Immature natural killer cell (primary cell): ENCODE measurements at regions not wholly inside any gene's neighbourhood (a gene's known extent, or its start where the extent isn't known, plus 50 kb on each side); places are given as distances from the start of the nearest gene placed in this dataset.

Source experiments
- DNase-seq, 3 donors: peaks; one replicate each; pipeline ENCODE4 v3.0.0; 2022; ENCODE audit warnings: mixed read lengths in 1 of 3
- H3K27ac Mint-ChIP-seq, 6 donors: one replicate each; pipeline ENCODE4 v1.8.0; 2020; ENCODE audit warnings: mixed read lengths in 6 of 6, mild to moderate bottlenecking in 5 of 6, inconsistent platforms in 4 of 6, moderate library complexity in 3 of 6
- H3K27me3 Mint-ChIP-seq, 3 donors: one replicate each; pipeline ENCODE4 v1.8.0; 2020 to 2021; ENCODE audit warnings: low read depth in 3 of 3, mild to moderate bottlenecking in 3 of 3, mixed read lengths in 3 of 3, moderate library complexity in 3 of 3, inconsistent platforms in 1 of 3
- H3K36me3 Mint-ChIP-seq, 3 donors: one replicate each; pipeline ENCODE4 v1.8.0; 2020; ENCODE audit warnings: mixed read lengths in 3 of 3, inconsistent platforms in 2 of 3, mild to moderate bottlenecking in 2 of 3
- H3K4me1 Mint-ChIP-seq, 2 donors: one replicate each; pipeline ENCODE4 v1.8.0; 2020; ENCODE audit warnings: inconsistent platforms in 2 of 2, mild to moderate bottlenecking in 2 of 2, mixed read lengths in 2 of 2, moderate library complexity in 1 of 2
- H3K4me3 Mint-ChIP-seq, 5 donors: one replicate each; pipeline ENCODE4 v1.8.0; 2020; ENCODE audit warnings: mild to moderate bottlenecking in 5 of 5, mixed read lengths in 5 of 5, inconsistent platforms in 3 of 5, moderate library complexity in 3 of 5
- H3K9me3 Mint-ChIP-seq, 6 donors: one replicate each; pipeline ENCODE4 v1.8.0; 2020; ENCODE audit warnings: mild to moderate bottlenecking in 6 of 6, mixed read lengths in 6 of 6, inconsistent platforms in 4 of 6, moderate library complexity in 3 of 6

DNA sequence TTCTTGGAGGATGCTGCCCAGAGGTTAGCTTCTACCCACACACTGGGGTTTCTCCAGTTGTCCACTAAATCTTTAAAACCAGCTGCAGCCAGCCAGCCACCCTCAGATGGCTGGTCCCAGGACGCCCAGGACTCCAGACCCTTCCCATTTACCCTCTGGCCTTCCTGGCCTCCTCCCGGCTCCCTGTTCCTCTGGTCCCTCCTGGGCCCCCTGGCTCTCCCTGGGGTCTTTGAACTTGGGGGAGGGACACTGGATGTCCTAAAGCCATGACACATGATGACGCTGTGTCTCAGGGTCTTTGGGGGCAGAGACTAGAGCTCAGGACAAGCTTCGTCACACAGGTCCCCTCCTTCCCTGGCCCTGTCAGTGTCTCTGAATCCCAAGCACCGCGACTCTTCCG lies 201.1 kb upstream of the HDAC4 start:
- H3K4me1 Mint-ChIP-seq = peaks cover 32 to 53% of the 10 kb centered on the region in 2 donors
- H3K4me3 Mint-ChIP-seq = peak overlapping the region; percentile 46 to 86 (median 73)
- no peaks in the 10 kb centered on the region for H3K9me3 Mint-ChIP-seq
- H3K36me3 Mint-ChIP-seq = peaks cover 0 to 3% (median 0%) of the 10 kb centered on the region in 3 donors
- peaks cover 0 to 9% (median 2%) of the 10 kb centered on the region in 3 donors for H3K27me3 Mint-ChIP-seq
- H3K27ac Mint-ChIP-seq = peak overlapping the region; percentile 46 to 89 (median 77)
- DNase-seq = no peak

DNA sequence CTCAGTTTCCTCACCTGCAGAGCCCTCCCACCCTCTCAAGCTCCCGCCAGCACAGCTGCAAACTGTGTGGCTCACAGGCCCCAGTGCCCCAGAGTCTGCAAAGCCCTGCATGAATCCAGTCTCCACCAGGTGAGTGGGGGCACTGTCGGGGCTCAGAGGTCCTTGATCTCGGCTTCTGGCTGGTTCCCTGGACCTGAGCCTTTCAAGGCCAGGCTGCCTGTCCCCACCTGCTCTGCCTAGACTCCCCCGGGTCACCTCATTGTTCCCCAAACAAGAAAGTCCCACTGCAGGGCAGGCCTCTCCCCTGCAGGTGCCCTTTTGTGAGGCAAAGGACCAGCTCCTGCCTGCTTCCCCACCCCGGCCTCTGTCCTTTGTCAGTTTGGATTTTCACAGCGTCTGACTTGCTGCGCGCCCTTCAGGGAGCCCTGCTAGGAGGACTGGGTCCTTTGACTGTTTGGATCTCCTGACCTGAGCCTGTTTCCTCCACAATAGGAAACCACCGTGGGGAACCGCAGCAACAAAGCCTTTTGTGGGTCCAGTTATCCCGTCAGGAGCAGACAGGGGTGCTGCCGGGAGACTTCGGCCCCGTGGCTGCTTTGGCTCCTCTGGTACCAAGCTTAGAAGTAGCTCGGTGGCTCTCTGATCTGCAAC lies 200.5 kb upstream of the HDAC4 start:
- no peaks in the 10 kb centered on the region for H3K9me3 Mint-ChIP-seq

DNA sequence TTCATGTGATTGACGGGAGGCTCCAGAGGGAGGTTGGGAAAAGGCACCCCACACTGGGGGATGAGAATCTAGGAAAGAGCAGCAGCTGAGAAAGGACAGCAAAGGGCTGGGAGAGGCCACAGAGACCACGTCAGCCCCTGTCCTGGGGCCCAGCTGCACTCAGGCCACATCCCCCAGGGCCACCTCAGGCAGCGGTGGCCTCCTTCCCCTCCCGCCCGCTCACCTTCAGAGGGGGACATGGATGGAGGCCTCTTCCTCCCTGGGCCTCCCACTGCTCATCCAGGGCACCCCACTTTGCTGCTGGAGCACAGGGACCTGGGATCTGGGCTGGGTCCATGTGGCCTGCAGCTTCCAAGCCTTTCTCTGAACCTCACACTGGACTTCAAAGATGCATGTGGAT lies 199.8 kb upstream of the HDAC4 start:
- Mint-ChIP-seq H3K36me3 (peaks cover 0 to 3% (median 0%) of the 10 kb centered on the region in 3 donors), H3K27ac (no peak overlapping the region), H3K4me3 (no peak overlapping the region), H3K4me1 (peaks cover 28 to 47% of the 10 kb centered on the region in 2 donors), H3K9me3 (no peaks in the 10 kb centered on the region), H3K27me3 (peaks cover 2 to 8% (median 2%) of the 10 kb centered on the region in 3 donors)
- no peak for DNase-seq

More for the DNA sequence above, 200.5 kb upstream of the HDAC4 start:
- H3K36me3 Mint-ChIP-seq = peaks cover 0 to 3% (median 0%) of the 10 kb centered on the region in 3 donors
- H3K27me3 Mint-ChIP-seq = peaks cover 0 to 8% (median 2%) of the 10 kb centered on the region in 3 donors
- H3K27ac Mint-ChIP-seq = peak overlapping the region in 2 of 6 donors; percentile 46 to 66
- peaks cover 32 to 53% of the 10 kb centered on the region in 2 donors for H3K4me1 Mint-ChIP-seq
- no peak for DNase-seq
- peak overlapping the region in 2 of 5 donors; percentile 30 to 49 for H3K4me3 Mint-ChIP-seq

DNA sequence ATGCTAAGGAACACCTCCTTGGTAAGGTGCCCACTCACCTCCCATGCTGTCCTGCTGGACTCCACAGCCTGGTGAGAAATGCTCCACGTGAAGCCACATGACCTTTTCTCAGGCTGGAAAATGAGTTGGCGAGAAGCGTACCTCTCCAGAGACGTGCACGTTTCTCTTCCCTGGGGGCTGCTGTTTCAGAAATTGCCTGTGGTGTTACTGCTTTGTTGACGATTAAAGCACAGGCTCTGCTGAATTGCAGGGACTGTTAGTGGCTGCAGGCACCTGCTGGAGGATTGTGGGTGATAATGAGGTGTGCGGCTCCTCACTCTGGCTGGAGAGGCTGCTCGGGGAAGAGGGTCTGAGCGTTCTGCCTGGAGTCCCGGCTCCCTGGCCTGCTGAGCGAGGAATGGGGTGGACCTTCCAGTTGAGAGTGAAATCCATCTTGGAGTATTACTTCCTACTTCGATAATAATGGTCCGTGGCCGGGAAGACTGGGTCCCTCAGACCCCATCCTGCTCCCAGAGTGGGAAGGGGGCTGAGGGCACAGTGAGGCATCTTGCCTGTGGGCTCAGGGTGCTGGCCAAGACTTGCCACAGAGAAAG lies 199.3 kb upstream of the HDAC4 start:
- no peak overlapping the region for H3K27ac Mint-ChIP-seq
- H3K4me3 Mint-ChIP-seq = no peak overlapping the region

DNA sequence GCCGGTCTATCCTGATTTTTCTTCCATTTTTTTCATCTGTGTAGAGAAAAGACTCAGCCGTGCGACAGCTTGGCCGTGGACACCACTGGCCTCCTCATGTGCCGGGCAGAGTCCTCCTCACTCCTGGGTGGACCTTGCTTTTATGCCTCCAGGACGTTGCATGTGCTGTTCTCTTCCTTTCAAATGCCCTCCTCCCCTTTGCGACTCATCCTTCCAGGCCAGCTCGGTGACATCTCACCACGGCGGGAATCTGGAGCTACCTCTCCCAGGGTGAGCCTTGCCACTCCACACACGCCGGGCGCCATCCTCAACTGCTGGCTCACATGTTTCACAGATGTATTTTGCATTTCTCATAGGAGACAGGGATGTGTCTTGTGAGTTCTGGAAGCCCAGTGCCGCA lies 198.5 kb upstream of the HDAC4 start:
- no peak for DNase-seq
- Mint-ChIP-seq H3K4me1 (peaks cover 27 to 44% of the 10 kb centered on the region in 2 donors), H3K9me3 (no peaks in the 10 kb centered on the region), H3K36me3 (peaks cover 0 to 3% (median 0%) of the 10 kb centered on the region in 3 donors), H3K4me3 (peak overlapping the region in 1 of 5 donors; percentile 32), H3K27me3 (peaks cover 2 to 8% (median 2%) of the 10 kb centered on the region in 3 donors), H3K27ac (peak overlapping the region in 1 of 6 donors; percentile 71)

More for the DNA sequence above, 199.3 kb upstream of the HDAC4 start:
- Mint-ChIP-seq H3K36me3 (peaks cover 0 to 3% (median 0%) of the 10 kb centered on the region in 3 donors), H3K27me3 (peaks cover 2 to 8% (median 2%) of the 10 kb centered on the region in 3 donors), H3K4me1 (peaks cover 27 to 44% of the 10 kb centered on the region in 2 donors), H3K9me3 (no peaks in the 10 kb centered on the region)
- no peak for DNase-seq

DNA sequence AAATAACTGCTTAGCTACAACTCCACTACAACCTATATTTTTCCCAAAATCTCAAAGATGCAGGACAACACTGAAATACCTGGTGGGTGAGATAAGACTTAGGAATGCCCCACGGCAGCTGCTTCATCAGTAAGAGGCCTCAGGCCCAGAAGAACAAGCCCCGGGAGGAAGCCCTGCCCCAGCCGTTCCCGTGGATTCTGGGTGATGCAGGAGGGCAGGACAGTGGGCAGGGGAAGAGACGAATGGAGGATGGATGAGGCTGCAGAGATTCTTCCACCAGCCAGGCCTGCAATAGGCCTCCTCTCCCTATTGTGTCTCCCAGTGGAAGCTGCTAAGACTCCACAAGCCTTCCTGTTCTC lies 197.9 kb upstream of the HDAC4 start:
- Mint-ChIP-seq H3K4me1 (peaks cover 26 to 38% of the 10 kb centered on the region in 2 donors), H3K27ac (peak overlapping the region in 1 of 6 donors; percentile 32), H3K27me3 (peaks cover 2 to 8% (median 2%) of the 10 kb centered on the region in 3 donors), H3K36me3 (peaks cover 0 to 3% (median 0%) of the 10 kb centered on the region in 3 donors), H3K9me3 (no peaks in the 10 kb centered on the region), H3K4me3 (no peak overlapping the region)
- no peak for DNase-seq

DNA sequence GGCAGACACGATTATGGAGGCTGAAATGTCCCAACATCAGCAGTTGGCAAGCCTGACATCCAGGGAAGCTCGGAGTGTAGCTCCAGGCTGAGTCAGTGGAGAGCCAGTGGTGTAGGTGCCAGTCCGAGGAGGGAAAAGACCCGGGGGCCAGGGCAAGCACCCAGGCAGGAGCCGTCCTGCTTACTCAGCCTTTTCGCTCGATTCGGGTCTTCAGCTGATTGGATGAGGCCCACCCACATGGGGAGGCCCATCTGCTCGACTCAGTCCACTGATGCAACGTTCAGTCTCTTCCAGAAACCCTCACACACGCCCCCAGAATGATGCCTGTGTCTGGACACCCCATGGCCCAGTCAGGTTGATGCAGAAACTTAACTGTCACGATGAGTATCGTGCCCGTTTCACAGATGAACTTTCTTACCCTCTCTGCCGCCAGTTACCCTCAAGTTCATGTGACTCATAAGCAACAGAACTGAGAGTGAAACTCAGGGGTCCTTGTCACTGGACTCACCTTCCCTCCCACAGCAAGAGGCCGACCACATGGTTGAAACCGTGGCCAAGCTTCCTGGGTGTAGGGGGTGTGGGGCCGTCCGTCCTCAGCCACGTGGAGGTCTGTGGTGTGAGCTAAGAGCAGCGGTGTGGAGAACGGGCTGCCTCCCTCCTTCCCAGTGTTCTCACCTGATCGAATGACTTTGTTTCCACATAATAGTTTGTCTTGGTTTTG lies 197.4 kb upstream of the HDAC4 start:
- DNase-seq = no peak
- Mint-ChIP-seq H3K4me1 (peaks cover 22 to 33% of the 10 kb centered on the region in 2 donors), H3K4me3 (peak overlapping the region in 1 of 5 donors; percentile 1), H3K27ac (peak overlapping the region in 1 of 6 donors; percentile 32), H3K9me3 (no peaks in the 10 kb centered on the region), H3K27me3 (peaks cover 2 to 8% (median 2%) of the 10 kb centered on the region in 3 donors), H3K36me3 (peaks cover 0 to 3% (median 0%) of the 10 kb centered on the region in 3 donors)

DNA sequence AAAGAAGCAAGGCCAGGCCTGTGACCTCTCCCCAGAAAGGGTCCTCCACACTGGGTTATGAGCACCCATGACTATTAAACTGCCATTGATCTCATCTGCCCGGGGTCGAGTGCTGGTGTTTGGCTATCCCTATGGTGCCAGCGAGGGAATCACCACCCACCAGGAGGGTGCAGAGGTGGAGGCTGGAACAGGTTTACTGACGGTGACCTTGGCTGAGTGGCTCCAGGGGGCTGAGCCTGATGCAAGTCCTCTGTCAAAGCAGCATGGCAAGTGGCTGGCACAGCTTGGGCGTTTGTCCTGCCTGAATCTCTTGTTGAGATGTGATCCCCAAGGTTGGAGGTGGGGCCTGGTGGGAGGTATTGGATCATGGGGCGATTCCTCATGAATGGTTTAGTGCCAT lies 196.4 kb upstream of the HDAC4 start:
- Mint-ChIP-seq H3K27me3 (peaks cover 2 to 5% (median 2%) of the 10 kb centered on the region in 3 donors), H3K36me3 (peaks cover 0 to 3% (median 3%) of the 10 kb centered on the region in 3 donors), H3K4me1 (peaks cover 14 to 23% of the 10 kb centered on the region in 2 donors), H3K27ac (peak overlapping the region in 1 of 6 donors; percentile 24), H3K4me3 (no peak overlapping the region), H3K9me3 (no peaks in the 10 kb centered on the region)
- DNase-seq = no peak

DNA sequence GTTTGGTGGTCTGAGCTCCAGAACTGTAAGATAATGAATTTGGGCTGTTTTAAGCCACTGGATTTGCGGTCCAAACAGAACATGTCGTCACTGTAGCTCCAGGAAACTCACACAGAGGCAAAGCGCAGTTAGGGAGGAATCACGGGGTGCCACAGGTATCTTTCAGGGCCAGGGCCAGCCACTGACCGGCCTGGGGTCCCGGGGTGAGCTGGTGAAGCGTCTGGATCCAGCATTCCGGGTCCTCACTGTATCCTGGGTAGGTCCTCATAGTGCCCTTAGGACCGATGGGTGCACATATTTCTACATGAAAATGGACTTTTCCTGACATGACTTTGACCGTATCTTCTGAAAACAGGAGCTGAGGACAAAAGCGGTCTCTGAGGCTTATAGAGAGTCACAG lies 196.0 kb upstream of the HDAC4 start:
- Mint-ChIP-seq H3K36me3 (peaks cover 0 to 3% (median 0%) of the 10 kb centered on the region in 3 donors), H3K27ac (no peak overlapping the region), H3K4me3 (no peak overlapping the region), H3K4me1 (peaks cover 10 to 19% of the 10 kb centered on the region in 2 donors), H3K27me3 (peaks cover 0 to 3% (median 2%) of the 10 kb centered on the region in 3 donors), H3K9me3 (no peaks in the 10 kb centered on the region)
- DNase-seq = no peak

DNA sequence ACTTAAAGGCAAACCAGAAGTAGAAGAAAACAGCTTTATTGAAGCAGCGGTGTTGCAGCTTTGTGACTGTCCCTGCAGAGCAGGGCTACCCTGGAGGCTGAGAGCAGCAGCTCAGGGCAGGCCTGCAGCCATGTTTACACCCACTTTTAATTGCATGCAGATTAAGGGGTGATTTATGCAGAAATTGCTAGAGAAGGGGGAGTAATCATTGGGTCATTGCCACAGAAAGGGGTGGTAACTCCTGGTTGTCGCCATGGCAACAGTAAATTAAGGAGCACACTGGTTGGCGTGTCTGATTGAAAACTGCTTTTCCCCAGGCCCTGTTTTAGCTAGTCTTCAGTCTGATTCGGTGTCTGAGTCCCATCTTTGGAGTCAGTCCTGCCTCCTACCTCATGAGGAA lies 195.4 kb upstream of the HDAC4 start:
- H3K4me3 Mint-ChIP-seq = no peak overlapping the region
- H3K27me3 Mint-ChIP-seq = peaks cover 0 to 2% (median 1%) of the 10 kb centered on the region in 3 donors
- peaks cover 0 to 3% (median 0%) of the 10 kb centered on the region in 3 donors for H3K36me3 Mint-ChIP-seq
- H3K27ac Mint-ChIP-seq = no peak overlapping the region
- peaks cover 0 to 2% (median 0%) of the 10 kb centered on the region in 6 donors for H3K9me3 Mint-ChIP-seq
- DNase-seq = no peak
- peaks cover 5 to 14% of the 10 kb centered on the region in 2 donors for H3K4me1 Mint-ChIP-seq

DNA sequence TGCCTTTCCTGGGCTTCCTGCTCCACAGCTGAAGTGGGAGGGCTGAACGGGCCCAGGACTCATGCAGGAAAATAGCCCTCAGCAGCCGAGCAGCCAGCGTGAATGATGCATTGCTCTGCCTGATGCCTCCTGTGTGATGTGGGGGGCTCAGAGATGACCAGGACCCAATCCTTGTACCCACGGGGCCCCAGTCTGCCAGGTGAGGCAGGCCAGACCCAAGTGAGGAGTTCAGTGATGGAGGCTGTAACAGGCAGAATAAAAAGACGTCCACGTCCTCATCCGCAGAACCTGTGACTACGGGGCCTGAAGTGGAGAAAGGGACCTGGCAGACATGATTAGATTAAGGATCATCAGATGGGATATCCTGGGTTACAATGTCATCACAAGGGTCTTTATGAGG lies 194.9 kb upstream of the HDAC4 start:
- peaks cover 0 to 3% (median 2%) of the 10 kb centered on the region in 3 donors for H3K36me3 Mint-ChIP-seq
- peaks cover 0 to 2% (median 1%) of the 10 kb centered on the region in 3 donors for H3K27me3 Mint-ChIP-seq
- peaks cover 4 to 13% of the 10 kb centered on the region in 2 donors for H3K4me1 Mint-ChIP-seq
- no peak for DNase-seq
- H3K9me3 Mint-ChIP-seq = peaks cover 0 to 2% (median 0%) of the 10 kb centered on the region in 6 donors
- H3K27ac Mint-ChIP-seq = peak overlapping the region in 2 of 6 donors; percentile 17 to 21
- H3K4me3 Mint-ChIP-seq = no peak overlapping the region

DNA sequence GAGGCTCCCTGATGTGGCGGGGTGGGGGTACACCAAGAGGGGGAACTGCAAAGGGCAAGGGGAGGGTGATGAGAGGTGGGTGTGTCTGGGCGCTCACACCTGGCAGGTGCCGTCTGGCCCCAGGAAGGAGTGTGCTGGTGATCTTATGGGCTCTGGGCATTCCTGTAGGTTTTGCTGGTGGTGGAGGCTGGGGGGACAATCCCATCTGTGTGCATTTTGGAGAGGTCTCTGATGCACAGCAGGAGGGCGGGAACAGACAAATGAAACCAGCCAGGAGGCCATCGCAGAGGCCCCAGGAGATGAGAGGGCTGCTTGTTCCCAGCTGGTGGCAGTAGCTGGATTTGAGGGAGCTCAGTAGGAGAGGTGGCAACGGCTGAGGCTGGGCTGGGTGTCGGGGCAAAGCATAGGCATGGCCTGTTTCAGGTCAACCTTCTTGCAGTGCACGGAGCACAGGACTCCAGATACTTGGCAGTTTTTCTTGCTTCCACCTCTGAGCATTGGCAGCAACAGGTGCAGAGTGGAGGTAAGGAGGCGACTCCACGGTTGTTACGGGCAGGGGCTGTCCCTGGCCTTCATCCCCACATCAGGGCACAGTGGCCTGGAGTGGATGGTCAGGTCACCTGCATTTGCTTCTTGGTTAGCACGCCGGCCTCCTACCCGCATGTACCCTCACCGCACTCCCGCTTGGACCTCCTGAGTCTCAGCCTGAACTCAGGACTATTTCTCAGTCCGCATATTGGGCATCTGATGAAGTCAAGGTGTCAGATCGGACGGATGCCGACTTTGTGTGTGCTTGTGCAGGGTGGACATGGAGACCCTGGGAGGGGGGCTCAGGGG lies 194.2 kb upstream of the HDAC4 start:
- Mint-ChIP-seq H3K4me1 (peaks cover 4 to 13% of the 10 kb centered on the region in 2 donors), H3K36me3 (peaks cover 0 to 4% (median 3%) of the 10 kb centered on the region in 3 donors), H3K9me3 (peaks cover 0 to 2% (median 0%) of the 10 kb centered on the region in 6 donors), H3K4me3 (no peak overlapping the region), H3K27ac (no peak overlapping the region), H3K27me3 (peaks cover 0 to 2% (median 1%) of the 10 kb centered on the region in 3 donors)
- DNase-seq = no peak
